H1 (cell line): ENCODE measurements at regions not wholly inside any gene's neighbourhood (a gene's known extent, or its start where the extent isn't known, plus 50 kb on each side); places are given as distances from the start of the nearest gene placed in this dataset.

Experiments used
- CTCF ChIA-PET: fragments of 300-600 bp; sonication (Branson Sonifier 250); formaldehyde crosslinking; loops from one replicate; lab custom pipeline; 2021; ENCODE audit not compliant: partially characterized antibody; lab: Charles Lee
- POLR2A ChIA-PET: fragments of 300-600 bp; sonication (Branson Sonifier 250); formaldehyde crosslinking; loops from one replicate; lab custom pipeline; 2021; ENCODE audit warnings: inconsistent platforms; ENCODE audit not compliant: partially characterized antibody; lab: Charles Lee
- DNase-seq, 2 experiments: peaks; one replicate each; pipeline versions ENCODE4 v3.0.0 to v3.0.0-alpha.2; 2010 to 2022; ENCODE audit warnings: low spot score in 2 of 2, low read depth in 1 of 2, mixed read lengths in 1 of 2
- FAIRE-seq: peaks from 2 replicates; lab custom pipeline; 2011; peaks lifted over from hg19 to GRCh38; lab: Jason Lieb, UNC
- H2AFZ ChIP-seq: 2 replicates; pipeline ENCODE4 v1.8.1; 2012; ENCODE audit warnings: low read length, inconsistent platforms
- H2AK5ac ChIP-seq: 2 replicates; pipeline ENCODE4 v1.6.1; 2013; ENCODE audit warnings: low read depth, low read length
- H2BK120ac ChIP-seq: replicated peaks from 2 replicates; pipeline ENCODE3; 2013; ENCODE audit warnings: low read depth, low read length, inconsistent platforms
- H2BK12ac ChIP-seq: 2 replicates; pipeline ENCODE4 v1.6.1; 2013; ENCODE audit warnings: low read depth, low read length
- H2BK15ac ChIP-seq: 2 replicates; pipeline ENCODE4 v1.6.1; 2013; ENCODE audit warnings: low read length
- H2BK20ac ChIP-seq: 2 replicates; pipeline ENCODE4 v1.6.1; 2013; ENCODE audit warnings: low read length
- H2BK5ac ChIP-seq: 2 replicates; pipeline ENCODE4 v1.6.1; 2013; ENCODE audit warnings: low read depth, low read length
- H3K14ac ChIP-seq: 2 replicates; pipeline ENCODE4 v1.6.1; 2013; ENCODE audit warnings: inconsistent platforms; ENCODE audit not compliant: insufficient read length
- H3K18ac ChIP-seq: 2 replicates; pipeline ENCODE4 v1.6.1; 2013; ENCODE audit warnings: low read length; ENCODE audit errors: extremely low read depth
- H3K23ac ChIP-seq: 2 replicates; pipeline ENCODE4 v1.6.1; 2013; ENCODE audit warnings: inconsistent platforms; ENCODE audit not compliant: insufficient read length
- H3K23me2 ChIP-seq: 2 replicates; pipeline ENCODE4 v1.6.1; 2013; ENCODE audit warnings: low read depth, low read length
- H3K27ac ChIP-seq: 2 replicates; pipeline ENCODE4 v1.6.1; 2011; ENCODE audit warnings: low read depth, low read length, inconsistent platforms
- H3K27me3 ChIP-seq, 4 experiments: replicated peaks in 1 of 4; 1 replicate in 1 of 4; 2 replicates in 3 of 4; pipeline versions ENCODE4 v1.6.1 to v1.8.1; 2011 to 2013; ENCODE audit warnings: low read length in 3 of 4, mild to moderate bottlenecking in 3 of 4, inconsistent platforms in 2 of 4, mixed read lengths in 2 of 4, moderate library complexity in 1 of 4; ENCODE audit not compliant: control insufficient read depth in 3 of 4, insufficient read depth in 3 of 4; ENCODE audit errors: extremely low read depth in 1 of 4
- H3K36me3 ChIP-seq, 4 experiments: 2 replicates each; pipeline versions ENCODE4 v1.6.1 to v1.8.1; 2011 to 2013; ENCODE audit warnings: mild to moderate bottlenecking in 4 of 4, low read length in 3 of 4, moderate library complexity in 2 of 4, control low read depth in 1 of 4, inconsistent platforms in 1 of 4; ENCODE audit not compliant: insufficient read depth in 4 of 4, control insufficient read depth in 2 of 4
- H3K4ac ChIP-seq: replicated peaks from 2 replicates; pipeline ENCODE3; 2013; ENCODE audit warnings: low read length, low read depth, mixed read lengths, inconsistent platforms; ENCODE audit not compliant: insufficient read length
- H3K4me1 ChIP-seq, 4 experiments: replicated peaks in 1 of 4; 1 replicate in 1 of 4; 2 replicates in 3 of 4; pipeline versions ENCODE4 v1.6.1 to v1.8.1; 2011 to 2013; ENCODE audit warnings: low read length in 3 of 4, inconsistent platforms in 2 of 4, mixed read lengths in 1 of 4; ENCODE audit not compliant: insufficient read depth in 4 of 4, control insufficient read depth in 3 of 4
- H3K4me2 ChIP-seq, 2 experiments: 2 replicates each; pipeline versions ENCODE4 v1.6.1 to v1.8.1; 2011 to 2013; ENCODE audit warnings: low read depth in 2 of 2, low read length in 2 of 2, control low read depth in 1 of 2, inconsistent platforms in 1 of 2, mild to moderate bottlenecking in 1 of 2; ENCODE audit not compliant: insufficient read depth in 1 of 2
- H3K4me3 ChIP-seq, 4 experiments: fragments of 200-600, 300-600 bp in 1 of 4; sonication (generic), shearing (Covaris generic), sonication (Bioruptor Twin) in 1 of 4; 2 replicates each; pipeline versions ENCODE4 v1.5.1 to v1.8.1; 2011 to 2016; ENCODE audit warnings: low read length in 4 of 4, low read depth in 3 of 4, control low read depth in 2 of 4, inconsistent platforms in 2 of 4, mild to moderate bottlenecking in 2 of 4, mixed read lengths in 1 of 4, moderate library complexity in 1 of 4; ENCODE audit not compliant: insufficient read depth in 2 of 4; ENCODE audit errors: extremely low read depth in 1 of 4
- H3K56ac ChIP-seq: replicated peaks from 2 replicates; pipeline ENCODE3; 2013; ENCODE audit warnings: low read depth, mild to moderate bottlenecking, mixed read lengths, low read length, inconsistent platforms; ENCODE audit not compliant: insufficient read length
- H3K79me1 ChIP-seq: 2 replicates; pipeline ENCODE4 v1.6.1; 2013; ENCODE audit warnings: low read depth, low read length, control low read depth
- H3K79me2 ChIP-seq, 2 experiments: 2 replicates each; pipeline versions ENCODE4 v1.6.1 to v1.8.1; 2012 to 2013; ENCODE audit warnings: low read length in 2 of 2, mild to moderate bottlenecking in 2 of 2, inconsistent platforms in 1 of 2; ENCODE audit not compliant: insufficient read depth in 2 of 2, control insufficient read depth in 1 of 2
- H3K9ac ChIP-seq, 4 experiments: replicated peaks in 1 of 4; 1 replicate in 1 of 4; 2 replicates in 3 of 4; pipeline versions ENCODE4 v1.6.1 to v1.8.1; 2011 to 2013; ENCODE audit warnings: low read depth in 3 of 4, low read length in 3 of 4, control low read depth in 2 of 4, mild to moderate bottlenecking in 2 of 4, moderate library complexity in 2 of 4, inconsistent platforms in 1 of 4; ENCODE audit errors: extremely low read depth in 1 of 4
- H3K9me3 ChIP-seq, 2 experiments: 2 replicates each; pipeline versions ENCODE4 v1.6.1 to v1.8.1; 2012 to 2013; ENCODE audit warnings: mild to moderate bottlenecking in 2 of 2, moderate library complexity in 2 of 2, control low read depth in 1 of 2, inconsistent platforms in 1 of 2, low read depth in 1 of 2, low read length in 1 of 2, mixed read lengths in 1 of 2; ENCODE audit not compliant: insufficient read depth in 2 of 2
- H4K20me1 ChIP-seq, 2 experiments: replicated peaks in 1 of 2; 2 replicates each; pipeline versions ENCODE3 to v1.8.1; 2011 to 2013; ENCODE audit warnings: inconsistent platforms in 2 of 2, low read length in 2 of 2, mild to moderate bottlenecking in 1 of 2; ENCODE audit not compliant: insufficient read depth in 2 of 2, control insufficient read depth in 1 of 2
- H4K5ac ChIP-seq: 2 replicates; pipeline ENCODE4 v1.6.1; 2013; ENCODE audit warnings: low read length, low read depth, mixed read lengths, inconsistent platforms; ENCODE audit not compliant: insufficient read length
- H4K8ac ChIP-seq: 2 replicates; pipeline ENCODE4 v1.8.0; 2013; ENCODE audit warnings: mild to moderate bottlenecking, moderate library complexity, low read length, inconsistent platforms; ENCODE audit not compliant: insufficient read depth; ENCODE audit errors: extremely low read depth
- H4K91ac ChIP-seq: replicated peaks from 2 replicates; pipeline ENCODE3; 2013; ENCODE audit warnings: low read length, mixed read lengths, inconsistent platforms; ENCODE audit not compliant: insufficient read length
- CBX8 ChIP-seq: fragments of 300-800, 300-1000 bp; sonication (generic); IDR thresholded peaks from 2 replicates; pipeline ENCODE4 v1.7.1; 2016; ENCODE audit warnings: low read depth, low read length, borderline replicate concordance
- TAF7 ChIP-seq: optimal IDR thresholded peaks from 2 replicates; pipeline ENCODE3; 2011; ENCODE audit warnings: low read depth, mild to moderate bottlenecking, inconsistent platforms, low read length, moderate library complexity, borderline replicate concordance
- WGBS, 2 experiments: shearing (Covaris generic) in 1 of 2; methylation state at CpG; one replicate each; pipeline versions ENCODE4 v1.1.6 to v1.1.7; 2013 to 2015; ENCODE audit warnings: low lambda C conversion rate in 2 of 2, mixed read lengths in 2 of 2, inconsistent platforms in 1 of 2, low coverage in 1 of 2, missing lambda C conversion rate in 1 of 2; ENCODE audit not compliant: insufficient replicate concordance in 2 of 2, insufficient coverage in 1 of 2, insufficient read length in 1 of 2; ENCODE audit errors: extremely low coverage in 1 of 2, missing lambda C conversion rate in 1 of 2; 5-methylcytosine and 5-hydroxymethylcytosine counted together
- TF ChIP-seq, protein P1 (sequence below), 3 experiments: IDR thresholded peaks; 1 replicate in 2 of 3; 2 replicates in 1 of 3; pipeline versions ENCODE4 v1.5.1 to v1.6.1; 2011; ENCODE audit warnings: low read length in 3 of 3, mild to moderate bottlenecking in 3 of 3, inconsistent platforms in 2 of 3, low read depth in 1 of 3, moderate library complexity in 1 of 3; ENCODE audit not compliant: insufficient read depth in 1 of 3; ENCODE audit errors: control extremely low read depth in 1 of 3

DNA sequence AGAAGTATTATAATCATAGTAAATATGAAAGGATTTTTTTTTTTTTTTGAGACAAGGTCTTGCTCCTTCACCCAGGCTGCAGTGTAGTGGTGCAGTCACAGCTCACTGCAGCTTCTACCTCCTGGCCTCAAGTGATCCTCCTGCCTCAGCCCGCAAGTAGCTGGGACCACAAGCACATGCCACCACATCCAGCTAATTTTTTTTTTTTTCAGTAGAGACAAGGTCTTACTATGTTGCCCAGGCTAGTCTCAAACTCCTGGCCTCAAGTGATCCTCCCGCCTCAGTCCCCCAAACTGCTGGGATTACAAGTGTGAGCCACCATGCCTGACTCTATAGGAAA lies 86.2 kb upstream of the FOXN2 start (continued):
- no peak for TF ChIP-seq CBX8

GRCh38 chr2:48229063-48229462 lies 85.4 kb upstream of the FOXN2 start:
- H2AK5ac ChIP-seq = no peak overlapping the region
- H2BK20ac ChIP-seq = no peak overlapping the region
- H4K8ac ChIP-seq = no peak overlapping the region
- H3K14ac ChIP-seq = no peak overlapping the region
- FAIRE-seq (no peak), DNase-seq (no peak)
- no peak overlapping the region for H2BK120ac ChIP-seq
- H4K20me1 ChIP-seq = no peaks in the 10 kb centered on the region
- no peak overlapping the region for H3K4me3 ChIP-seq
- no peak overlapping the region for H4K91ac ChIP-seq
- no peak overlapping the region for H3K56ac ChIP-seq
- no peak overlapping the region for H2BK12ac ChIP-seq
- no peak overlapping the region for H3K27ac ChIP-seq
- no peak overlapping the region for H3K4ac ChIP-seq
- no peak overlapping the region for H2BK15ac ChIP-seq
- no peak overlapping the region for H2BK5ac ChIP-seq
- H3K27me3 ChIP-seq = no peaks in the 10 kb centered on the region
- no peaks in the 10 kb centered on the region for H3K23me2 ChIP-seq
- ChIA-PET POLR2A (no interaction called here), CTCF (no interaction called here)
- H3K79me2 ChIP-seq = no peaks in the 10 kb centered on the region
- H4K5ac ChIP-seq = no peak overlapping the region
- H3K36me3 ChIP-seq = no peaks in the 10 kb centered on the region
- no peak overlapping the region for H3K23ac ChIP-seq
- WGBS, 2 experiments = 93% methylated on average over 5 of the region's 5 CpGs; no CpG with 5 or more reads in 1 of the 2 experiments
- H3K4me1 ChIP-seq = no peaks in the 10 kb centered on the region
- H3K79me1 ChIP-seq = no peaks in the 10 kb centered on the region
- H3K18ac ChIP-seq = no peak overlapping the region
- H3K9me3 ChIP-seq = no peaks in the 10 kb centered on the region
- no peak overlapping the region for H3K4me2 ChIP-seq
- TF ChIP-seq TAF7 = no peak
- TF ChIP-seq, protein P1, sequence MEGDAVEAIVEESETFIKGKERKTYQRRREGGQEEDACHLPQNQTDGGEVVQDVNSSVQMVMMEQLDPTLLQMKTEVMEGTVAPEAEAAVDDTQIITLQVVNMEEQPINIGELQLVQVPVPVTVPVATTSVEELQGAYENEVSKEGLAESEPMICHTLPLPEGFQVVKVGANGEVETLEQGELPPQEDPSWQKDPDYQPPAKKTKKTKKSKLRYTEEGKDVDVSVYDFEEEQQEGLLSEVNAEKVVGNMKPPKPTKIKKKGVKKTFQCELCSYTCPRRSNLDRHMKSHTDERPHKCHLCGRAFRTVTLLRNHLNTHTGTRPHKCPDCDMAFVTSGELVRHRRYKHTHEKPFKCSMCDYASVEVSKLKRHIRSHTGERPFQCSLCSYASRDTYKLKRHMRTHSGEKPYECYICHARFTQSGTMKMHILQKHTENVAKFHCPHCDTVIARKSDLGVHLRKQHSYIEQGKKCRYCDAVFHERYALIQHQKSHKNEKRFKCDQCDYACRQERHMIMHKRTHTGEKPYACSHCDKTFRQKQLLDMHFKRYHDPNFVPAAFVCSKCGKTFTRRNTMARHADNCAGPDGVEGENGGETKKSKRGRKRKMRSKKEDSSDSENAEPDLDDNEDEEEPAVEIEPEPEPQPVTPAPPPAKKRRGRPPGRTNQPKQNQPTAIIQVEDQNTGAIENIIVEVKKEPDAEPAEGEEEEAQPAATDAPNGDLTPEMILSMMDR (IDR thresholded peaks at IDR 0.05; ENCODE audit: control extremely low read depth in 1 of 3, insufficient read depth in 1 of 3, low read depth in 1 of 3, low read length in 3 of 3) = no peak
- H2AFZ ChIP-seq = 0 out of 2 replicates have a peak overlapping the region, but pooled peaks have one; percentile 32
- H3K9ac ChIP-seq = no peak overlapping the region
